ENCODE measurements at regions not wholly inside any gene's neighbourhood (a gene's known extent, or its start where the extent isn't known, plus 50 kb on each side); places are given as distances from the start of the nearest gene placed in this dataset.

DNA sequence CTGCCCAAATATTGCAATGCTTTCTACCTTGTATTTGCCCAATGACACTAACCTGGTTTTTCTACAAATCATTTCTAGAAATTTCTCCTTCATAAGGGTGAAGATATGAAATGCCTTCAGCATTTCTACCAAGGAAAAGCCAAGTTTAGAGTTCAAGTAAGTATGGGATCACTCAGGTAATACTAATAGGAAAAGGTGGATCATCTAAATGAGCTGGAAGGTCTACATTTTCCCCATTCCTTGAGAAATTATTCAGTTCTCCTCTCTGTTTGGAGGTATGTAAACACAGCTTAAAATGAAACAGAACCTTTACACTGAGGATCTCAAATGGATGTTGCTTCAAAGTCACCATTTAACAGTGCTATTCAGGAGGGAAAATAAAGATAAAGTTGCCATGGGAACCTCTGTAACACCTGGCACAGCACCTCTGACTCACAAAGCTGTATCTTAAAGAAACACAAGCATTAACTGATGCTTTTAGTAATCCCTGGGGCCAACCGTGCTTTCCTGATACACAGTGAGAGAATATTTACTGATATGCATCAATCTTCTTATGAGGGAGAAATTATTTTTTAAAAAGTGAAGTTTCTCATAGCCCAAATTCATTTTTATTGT, 161.3 kb downstream of the DRD1 start:
- no peak for DNase-seq

DNA sequence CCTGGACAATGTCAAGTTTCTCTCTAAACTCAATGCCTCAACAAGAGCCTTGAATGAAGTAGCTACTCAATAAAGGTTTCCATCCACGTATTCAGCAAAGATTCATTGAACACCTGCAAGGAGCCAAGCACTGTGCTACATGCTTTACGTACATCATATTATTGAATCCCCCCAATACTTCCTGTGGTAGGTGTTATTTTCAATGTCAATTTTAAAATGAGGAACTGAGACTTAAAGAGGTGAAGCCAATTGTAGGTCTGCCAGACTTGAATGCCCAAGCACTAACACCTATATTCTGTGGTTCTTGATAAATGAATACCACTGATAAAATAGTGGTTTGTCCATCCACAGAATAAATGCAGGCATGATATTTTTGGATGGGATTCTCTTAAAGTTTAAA, 162.3 kb downstream of the DRD1 start:
- DNase-seq = no peak

DNA sequence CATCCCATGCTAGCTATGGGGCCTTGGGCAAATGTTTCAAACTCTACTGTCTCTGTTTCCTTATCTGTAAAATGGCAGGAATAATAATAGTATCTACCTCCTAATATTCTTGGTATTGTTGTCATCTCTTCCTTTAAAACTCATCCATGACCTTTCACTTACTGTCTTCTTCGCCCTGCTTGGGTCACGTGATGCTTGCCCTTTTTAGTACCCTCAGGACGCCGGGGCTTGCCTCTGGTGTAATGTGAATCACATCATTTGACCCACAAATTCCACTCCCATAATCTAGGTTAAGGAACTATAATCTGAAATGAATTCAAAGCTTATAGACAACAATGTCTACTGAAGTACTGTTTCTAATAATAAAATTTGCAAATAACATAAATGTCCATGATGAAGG, 162.7 kb downstream of the DRD1 start:
- DNase-seq = no peak

DNA sequence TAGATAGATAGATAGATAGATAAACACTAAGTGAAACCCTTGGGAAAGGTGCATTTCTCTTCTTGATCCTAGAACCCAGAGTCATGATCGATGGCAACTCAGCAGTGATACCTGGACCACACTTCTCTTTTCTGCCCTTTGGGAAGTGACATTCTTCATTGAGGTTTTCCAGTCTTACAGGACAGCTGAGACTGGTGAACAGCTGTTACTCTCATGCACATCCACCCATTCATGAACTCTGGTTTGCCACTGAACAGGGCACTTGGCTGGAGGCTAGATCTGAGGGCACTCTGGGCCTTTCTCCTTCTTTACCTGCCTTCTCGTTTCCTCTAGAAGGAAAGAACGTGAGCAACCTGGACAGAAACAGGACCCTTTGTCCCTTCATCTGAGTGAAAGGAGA, 164.5 kb downstream of the DRD1 start:
- DNase-seq = no peak

DNA sequence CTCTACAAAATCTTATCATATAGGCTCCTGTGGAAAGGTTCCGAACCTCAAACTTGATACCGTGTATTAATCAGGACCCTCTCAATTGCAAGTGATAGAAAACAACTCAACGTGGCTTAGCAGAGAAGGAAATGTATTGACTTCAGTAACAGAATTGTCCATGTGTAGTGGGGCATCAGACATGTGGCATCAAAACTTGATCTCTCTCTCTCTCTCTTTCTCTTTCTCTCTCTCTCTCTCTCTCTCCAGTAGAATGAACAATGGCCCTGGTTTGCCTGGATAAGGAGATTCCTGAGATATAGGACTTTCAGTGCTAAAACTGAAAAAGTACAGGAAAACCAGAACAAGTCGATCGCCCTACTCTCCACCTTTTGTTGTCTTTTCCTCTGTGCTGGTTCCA, 168.2 kb downstream of the DRD1 start:
- no peak for DNase-seq

DNA sequence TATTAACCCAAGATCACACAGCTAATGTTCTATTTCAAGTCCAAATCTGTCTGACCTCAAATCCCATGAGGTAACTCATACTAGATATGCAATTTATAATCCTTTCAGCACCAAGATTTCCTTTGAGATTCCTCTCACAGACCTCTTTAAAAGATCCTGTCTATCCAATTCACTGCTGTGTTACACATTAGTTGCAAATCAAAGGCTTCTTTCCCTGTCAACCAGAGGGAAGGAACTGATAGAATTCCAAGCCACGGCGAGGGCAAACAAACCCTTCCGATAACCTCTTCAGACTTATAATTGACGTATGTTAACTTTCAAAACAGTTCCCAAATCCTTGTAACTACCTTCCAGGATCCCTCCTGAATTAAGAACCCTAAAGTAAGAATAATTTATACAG, 168.9 kb downstream of the DRD1 start:
- no peak for DNase-seq

DNA sequence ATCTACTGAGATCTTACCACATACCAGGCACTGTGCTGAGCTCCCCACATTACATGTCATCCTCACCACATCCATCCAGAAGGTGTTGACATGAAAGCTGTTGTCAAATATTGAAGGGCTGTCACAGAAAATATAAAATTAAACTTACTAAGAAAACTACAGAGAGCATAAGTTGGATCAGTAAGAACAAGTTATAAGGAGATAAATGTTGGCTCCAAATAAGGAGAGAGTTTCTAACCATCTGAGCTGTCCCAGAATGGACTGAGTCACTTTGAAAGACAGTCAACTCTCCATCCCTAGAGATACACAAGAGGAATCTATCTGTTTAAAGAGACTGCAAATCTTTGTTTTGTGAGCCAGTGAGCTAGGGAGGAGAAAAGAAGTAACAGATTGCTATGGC, 169.8 kb downstream of the DRD1 start:
- DNase-seq = no peak

DNA sequence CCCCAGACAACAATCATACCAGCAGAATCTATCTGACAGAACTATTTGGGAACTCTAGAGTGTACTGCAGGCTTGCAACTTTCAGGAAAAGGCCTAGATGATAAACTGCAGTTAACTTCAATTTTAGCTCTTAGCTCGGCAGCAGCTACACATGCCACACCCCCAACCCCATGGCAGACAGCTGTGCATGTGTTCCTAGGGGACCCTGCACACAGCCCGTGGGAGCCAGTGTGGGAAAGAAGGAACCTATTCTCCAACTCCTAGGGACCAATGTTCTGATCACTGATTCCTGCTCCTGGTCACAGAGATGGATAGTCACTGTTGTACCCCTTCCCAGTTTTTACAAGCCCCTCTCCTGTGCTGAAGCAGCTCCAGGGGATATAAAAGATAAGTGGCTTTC, 179.6 kb downstream of the DRD1 start:
- no peak for DNase-seq

DNA sequence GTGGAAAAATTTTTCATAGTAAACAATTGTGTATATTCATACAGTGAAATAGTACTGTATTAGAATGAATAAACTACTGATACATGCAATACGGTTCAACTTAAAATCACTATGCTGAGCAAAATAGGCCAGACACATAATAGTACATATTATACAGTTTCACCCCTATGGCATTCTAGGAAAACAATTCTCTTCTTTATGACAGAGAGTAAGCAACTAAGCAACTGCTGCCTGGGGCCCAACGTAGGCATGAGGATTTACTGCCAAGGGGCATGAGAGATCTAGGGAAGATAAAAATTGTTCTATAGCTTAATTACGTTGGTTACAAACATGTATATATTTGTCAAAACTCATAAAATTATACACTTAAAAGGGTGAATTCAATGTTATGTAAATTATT, 180.2 kb downstream of the DRD1 start:
- DNase-seq = no peak

DNA sequence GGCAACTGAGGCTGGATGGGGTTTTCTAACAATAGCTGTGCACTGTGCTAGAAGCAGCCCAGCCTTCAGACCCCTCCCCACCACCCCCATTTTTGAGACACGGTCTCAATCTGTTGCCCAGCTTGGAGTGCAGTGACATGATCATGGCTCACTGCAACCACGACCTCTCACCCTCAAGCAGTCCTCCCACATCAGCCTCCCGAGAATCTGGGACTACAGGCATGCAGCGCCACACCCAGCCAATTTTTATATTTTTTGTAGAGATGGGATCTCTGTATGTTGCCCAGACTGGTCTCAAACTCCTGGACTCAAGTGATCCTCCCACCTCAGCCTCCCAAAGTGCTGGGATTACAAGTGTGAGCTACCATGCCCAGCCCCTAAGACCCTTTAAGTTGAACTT, 182.5 kb downstream of the DRD1 start:
- no peak for DNase-seq

DNA sequence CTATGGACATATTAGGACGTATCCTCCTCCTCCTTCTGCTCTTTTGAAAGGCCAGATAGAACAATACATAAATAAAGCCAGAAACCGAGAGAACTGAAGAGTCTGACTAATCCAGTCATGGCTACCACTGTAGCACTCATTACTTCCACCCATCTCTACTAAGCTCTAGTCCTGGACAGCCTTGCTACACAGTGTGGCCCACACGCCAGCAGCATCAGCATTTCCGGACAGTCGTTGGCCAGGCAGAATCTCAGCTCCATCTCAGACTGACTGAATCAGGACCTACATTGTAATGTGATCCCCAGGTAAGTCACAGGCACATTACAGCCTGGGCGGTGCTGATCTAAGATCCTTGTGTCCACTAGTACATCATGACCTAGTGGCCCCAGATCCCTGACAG, 182.9 kb downstream of the DRD1 start:
- no peak for DNase-seq

DNA sequence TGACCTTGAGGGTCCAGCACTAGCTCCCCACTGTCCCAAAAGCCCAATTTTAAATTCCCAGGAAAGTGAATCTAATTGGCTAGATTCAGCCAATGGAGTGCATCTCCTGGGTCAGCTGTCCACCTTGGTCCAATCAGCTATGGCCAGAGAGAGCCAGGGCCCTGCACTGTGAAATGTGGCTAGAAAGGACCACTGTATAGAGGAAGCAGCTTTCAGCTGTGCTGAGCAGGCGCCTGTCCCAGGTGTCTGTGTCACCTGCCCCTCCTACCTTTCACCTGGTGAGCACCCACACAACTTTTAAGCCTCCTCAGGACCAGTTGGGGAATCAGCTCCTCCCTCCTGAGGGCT, 186.2 kb downstream of the DRD1 start:
- no peak for DNase-seq

DNA sequence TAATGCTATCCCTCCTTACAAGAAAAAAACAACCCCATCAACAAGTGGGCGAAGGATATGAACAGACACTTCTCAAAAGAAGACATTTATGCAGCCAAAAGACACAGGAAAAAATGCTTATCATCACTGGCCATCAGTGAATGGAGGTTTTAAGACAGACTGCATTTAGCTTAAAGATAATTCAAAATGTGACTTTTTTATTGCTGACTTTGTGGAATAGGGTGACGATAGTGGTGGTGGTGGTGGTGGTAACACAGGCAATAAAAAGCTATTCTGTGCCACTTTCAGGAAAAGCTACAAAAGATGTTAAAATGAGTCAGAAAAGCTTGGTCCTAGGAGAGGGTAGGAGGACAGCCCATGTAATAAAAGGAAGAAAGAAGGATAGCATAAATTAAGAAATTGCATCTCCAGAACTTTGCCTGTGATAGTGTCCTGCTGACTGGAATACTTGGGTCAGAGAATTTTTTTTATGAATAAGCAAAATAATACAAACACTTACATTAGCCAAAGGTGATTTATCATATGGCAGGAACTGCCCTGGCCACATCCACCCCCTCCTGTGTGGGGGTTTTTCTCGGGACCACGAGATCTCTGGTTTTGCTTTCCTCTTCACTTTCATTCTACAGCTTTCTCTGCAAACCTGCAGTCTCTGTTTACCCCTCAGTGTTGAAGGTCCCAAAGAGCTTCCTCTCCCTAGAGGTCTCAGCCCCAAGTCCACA, 186.7 kb downstream of the DRD1 start:
- no peak for DNase-seq

DNA sequence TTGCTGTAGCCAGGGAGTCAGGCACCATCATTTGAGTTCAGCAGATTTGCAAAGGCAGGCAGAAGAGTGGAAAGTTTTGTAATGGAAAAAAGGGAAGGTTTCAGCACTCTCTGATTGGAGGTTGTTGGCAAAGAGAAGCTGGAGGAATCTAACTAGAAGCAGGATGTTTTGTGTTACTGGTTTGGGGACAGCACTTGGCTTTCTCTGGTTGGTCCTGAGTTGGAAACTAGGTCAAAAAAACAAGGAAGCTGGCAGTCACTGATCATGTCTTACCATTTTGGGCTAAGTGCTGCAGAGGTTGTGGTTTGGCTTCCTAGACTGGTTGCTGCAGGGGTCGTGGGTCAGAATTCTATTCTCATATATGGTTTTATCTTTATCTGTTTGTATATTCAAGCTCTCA, 189.8 kb downstream of the DRD1 start:
- no peak for DNase-seq

DNA sequence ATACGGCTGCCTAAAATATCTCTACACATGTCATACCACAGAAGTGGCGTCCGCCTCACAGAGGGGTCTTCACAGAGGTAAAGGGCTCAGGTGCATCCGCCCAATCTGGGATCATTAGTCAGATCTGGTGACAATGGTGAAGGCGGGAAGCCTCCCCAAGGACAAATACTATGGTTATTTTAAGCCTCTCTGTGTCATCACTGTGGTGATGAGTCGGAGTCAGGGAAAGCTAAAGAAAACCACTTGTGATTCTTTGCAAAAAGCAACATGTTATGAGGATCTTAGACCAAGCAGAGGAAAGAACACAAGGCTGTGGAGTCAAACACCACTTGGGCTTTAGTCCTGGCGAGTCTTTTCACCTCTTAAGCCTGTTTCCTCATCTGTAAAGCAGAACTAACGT, 190.4 kb downstream of the DRD1 start:
- no peak for DNase-seq

DNA sequence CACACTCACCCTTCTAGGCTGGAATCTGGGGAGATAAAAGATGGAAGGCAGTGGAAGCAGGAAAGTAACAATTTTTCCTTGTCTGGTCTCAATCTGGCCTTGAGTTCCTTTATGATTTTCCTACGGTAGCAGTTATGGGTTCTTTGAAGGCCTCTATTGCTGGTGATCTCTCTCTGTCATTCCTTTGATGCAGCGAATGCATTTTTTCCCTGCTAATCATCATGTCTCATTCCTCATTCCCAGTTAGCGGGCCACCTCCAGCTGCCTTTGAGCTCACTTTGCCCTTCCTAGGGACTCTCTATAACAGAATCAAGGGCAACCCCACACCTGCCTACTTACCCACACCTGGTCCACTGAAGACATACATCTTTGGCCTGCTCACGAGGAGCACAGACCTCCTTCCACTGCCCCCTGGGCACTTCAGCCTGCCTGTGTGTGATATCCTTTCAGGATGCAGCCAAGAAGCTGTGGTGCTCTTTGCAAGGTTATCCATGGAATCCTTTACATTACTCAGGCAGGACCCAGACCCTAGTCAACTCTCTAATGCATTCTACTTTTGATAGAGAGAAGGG, 191.7 kb downstream of the DRD1 start:
- no peak for DNase-seq

DNA sequence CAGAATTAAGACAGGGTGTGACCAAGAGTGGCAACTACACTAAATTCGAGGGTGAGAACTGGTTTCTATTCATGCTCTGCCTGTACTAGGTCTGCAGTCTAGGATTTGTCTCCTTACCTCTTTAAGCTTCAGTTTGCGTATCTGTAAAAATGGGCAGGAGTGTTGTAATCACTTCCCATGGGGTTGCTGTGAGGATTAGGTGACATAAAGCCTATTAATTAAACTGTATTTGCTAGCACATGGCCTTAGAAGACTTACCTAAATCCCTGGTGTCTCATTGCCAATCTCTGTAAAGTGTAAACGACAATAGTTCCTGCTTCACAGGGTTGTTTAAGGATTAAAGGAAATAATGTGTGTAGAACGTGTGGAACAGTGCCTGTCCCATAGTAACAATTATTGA, 193.6 kb downstream of the DRD1 start:
- DNase-seq = no peak

DNA sequence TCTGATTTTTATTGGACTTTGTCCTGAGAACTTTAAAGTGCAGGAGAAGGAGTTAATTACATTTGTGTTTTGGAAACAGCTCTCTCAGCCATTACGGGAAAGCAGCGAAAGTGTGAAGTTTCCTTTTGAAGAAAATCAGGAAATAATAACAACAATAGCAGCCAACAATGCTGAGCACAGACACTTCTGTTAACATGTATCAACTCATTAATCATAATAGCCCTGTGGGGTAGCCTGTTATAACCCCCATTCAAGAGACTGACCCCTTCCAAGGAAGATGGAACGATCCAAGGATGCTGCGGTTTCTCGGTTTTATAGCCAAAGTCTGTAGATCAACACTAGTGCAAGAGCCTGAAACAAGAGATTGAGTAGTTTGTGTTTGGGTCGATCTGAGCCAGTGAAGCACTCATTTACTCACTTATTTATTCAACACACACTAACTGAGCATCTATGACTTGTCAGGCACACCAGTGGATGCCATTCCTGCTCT, 195.5 kb downstream of the DRD1 start:
- DNase-seq = no peak

DNA sequence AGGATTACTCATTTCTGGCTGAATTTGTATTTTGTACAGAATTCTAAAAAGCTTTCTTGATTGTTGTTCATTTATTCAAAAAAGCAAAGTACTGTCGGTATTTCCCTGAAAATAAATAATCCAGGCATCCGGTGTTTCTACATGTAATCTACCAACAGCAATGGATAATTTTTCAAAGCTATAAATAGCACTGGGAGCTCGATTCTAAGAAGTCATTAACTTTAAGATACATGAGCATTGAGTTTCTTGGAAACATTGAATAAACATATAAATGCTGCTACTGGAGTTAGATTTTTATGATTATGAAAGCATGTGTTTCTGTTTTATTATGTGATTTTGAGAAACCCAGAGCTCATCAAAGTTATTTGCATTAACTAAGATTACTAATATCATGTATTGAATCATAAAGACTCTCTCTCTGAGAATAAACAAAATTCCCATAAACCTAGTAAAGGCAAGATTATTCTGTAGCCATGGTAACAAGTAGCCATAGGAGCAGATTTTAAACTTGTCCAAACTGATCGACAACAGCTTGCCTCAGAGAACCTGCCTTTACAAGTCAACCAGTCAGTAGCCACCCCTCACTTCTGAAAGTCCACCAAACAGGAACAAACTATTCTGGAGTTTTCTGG, 197.0 kb downstream of the DRD1 start:
- no peak for DNase-seq

DNA sequence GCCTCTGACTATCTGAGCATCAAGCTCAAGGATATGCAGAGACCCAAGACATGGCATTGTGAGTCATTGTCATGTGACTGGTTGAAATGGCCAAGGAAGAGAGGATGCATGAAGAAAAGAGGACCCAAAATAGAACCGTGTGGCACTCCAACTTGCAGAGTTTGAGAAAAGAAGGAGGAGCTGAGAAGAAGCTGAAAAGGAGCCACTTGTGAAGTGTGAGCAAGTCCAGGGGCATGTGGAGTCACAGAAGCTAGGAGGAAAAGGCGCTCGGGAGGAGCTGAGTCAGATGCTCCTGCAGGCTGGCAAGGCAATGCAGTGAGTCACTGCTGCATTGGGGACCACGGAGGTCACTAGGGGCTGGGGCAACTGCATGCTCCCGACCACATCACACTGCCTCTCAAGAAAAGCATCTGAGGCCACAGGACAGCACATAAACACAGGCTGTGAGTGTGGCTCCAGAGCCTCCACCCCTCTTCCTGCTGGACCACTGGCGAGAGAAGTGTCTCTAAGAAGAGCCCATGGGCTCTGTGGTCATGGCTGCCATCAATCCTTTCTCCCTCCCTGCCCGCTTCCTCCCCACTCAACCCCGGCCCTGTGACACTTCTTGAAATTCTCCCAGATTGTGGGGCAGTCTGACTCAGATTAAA, 197.6 kb downstream of the DRD1 start:
- DNase-seq = no peak

DNA sequence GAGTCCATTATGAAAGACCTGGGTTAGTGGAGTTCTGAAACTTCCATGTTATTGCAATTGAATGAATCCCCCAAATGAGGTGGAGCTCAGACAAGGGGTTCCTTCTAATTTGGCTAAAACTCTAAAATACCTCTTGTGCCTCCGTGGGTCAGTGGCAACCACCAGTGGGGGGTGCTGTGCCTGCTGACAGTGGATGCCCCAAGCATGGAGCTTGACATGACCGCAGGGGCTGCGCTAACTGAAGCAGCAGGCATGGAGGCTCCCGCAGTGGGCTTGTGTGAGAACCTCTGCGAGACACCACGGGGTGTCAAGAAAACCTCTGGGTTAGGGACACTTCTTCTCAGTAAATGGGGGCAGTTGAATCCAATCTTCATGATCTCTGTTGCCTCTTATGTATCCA, 200.5 kb downstream of the DRD1 start:
- no peak for DNase-seq

DNA sequence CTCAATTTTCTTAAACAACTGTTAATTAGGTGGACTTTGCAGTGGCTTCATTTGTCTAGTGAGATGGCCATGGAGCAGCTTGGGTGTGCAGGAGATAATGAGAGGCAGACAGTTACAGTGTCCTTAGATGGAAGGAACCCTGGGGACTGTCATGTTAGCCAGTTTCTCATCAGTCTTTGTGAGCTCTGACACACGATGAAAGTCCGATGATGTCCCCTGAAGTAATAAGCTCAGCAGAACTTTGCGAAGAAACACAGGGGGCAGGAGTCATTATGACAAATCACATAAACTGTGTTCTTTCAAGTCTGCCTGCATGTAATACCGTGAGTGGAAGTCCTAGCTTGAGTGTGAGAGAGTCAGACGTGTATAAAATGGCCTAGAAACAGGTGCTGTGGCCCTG, 201.8 kb downstream of the DRD1 start:
- DNase-seq = no peak

DNA sequence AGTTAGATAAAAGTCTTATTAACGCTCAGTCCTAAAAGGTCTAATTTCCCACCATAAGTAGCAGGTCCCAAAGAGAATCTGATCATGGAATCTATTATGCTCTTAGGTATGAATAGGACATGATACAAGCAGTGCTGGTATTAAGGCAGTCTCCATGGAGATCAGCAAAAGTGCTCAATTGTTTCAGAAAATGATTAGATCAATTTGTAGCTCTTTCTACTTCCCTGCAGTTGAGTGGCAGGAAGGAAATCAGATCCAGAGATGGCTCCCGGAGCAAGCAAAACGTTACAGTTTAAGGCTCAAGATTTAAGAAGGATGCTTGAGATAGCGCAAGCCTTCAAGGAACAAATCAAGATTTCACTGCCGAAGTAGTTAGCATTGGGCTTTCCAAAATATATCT, 205.7 kb downstream of the DRD1 start:
- no peak for DNase-seq

DNA sequence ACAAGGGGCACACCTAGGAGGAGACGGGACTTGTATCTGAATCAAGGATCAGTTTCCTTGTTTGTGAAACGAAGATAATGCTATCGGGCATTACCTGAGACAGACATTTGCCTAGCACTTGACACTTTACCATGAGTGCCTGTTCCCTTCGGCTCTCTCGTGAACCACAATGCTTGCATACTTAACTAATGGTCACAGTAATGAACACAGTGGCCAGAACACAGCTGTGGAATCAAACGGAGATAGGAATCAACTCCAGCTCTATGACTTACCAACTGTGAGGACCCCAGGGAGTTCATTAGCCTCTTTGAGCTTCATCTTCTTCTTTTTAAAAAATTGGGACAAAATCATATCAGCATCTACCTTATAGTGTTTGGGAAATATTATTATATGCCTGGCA, 207.8 kb downstream of the DRD1 start:
- no peak for DNase-seq
